HG03378 (cell line): ENCODE measurements at regions not wholly inside any gene's neighbourhood (a gene's known extent, or its start where the extent isn't known, plus 50 kb on each side); places are given as distances from the start of the nearest gene placed in this dataset.
"Not testable (repeated sequence)": the region's sequence is repeated elsewhere in the genome, so short reads cannot be mapped to it uniquely, and the experiment has no call there.

Experiments used
- ATAC-seq: cut with Tn5 transposase; IDR thresholded peaks from one replicate; pipeline ENCODE4 v1.9.1; 2021; ENCODE audit warnings: mild to moderate bottlenecking, moderate library complexity; ENCODE audit not compliant: unreplicated experiment

DNA sequence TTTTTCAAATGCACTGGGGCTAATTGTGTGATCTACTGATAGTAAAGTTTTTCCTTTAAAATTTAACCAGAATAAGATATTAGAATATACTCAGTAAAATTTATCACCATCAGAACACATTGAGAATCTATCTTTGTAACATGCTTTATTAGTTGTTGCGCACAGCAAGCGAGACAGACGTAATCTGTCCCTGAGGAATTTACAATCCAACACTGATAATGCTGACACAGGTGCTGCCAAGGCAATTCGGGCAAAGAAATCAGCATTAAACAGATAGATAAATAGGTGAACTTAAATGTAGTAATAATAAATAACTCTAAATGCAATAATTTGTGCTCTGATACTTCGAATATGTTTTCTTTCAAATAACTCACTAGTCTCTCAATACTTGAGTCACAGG lies 607.2 kb downstream of the HTR1B start:
- ATAC-seq, result no peak

DNA sequence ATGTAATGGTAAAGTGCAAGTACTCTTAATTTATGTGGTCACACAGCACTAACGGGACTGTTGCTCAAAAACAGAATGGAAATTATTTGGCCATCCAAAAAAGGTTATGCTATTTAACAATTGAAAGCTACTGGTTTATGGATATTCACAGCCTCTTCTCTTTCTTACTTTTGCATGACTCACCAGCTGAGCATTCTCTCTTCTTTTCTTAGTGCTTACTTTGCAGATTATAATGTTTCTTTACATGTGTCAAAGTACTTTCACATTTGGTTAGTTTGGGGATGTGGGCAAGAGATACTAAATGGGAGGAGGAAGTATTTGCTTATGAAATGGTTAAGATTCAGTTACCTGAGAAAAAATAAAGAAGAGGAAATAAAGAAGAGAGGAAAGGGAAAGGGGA lies 610.5 kb downstream of the HTR1B start:
- no peak for ATAC-seq

- not testable (repeated sequence) for ATAC-seq
Observed at GRCh38 chr6:76849274-76849970, 613.9 kb downstream of the HTR1B start.

DNA sequence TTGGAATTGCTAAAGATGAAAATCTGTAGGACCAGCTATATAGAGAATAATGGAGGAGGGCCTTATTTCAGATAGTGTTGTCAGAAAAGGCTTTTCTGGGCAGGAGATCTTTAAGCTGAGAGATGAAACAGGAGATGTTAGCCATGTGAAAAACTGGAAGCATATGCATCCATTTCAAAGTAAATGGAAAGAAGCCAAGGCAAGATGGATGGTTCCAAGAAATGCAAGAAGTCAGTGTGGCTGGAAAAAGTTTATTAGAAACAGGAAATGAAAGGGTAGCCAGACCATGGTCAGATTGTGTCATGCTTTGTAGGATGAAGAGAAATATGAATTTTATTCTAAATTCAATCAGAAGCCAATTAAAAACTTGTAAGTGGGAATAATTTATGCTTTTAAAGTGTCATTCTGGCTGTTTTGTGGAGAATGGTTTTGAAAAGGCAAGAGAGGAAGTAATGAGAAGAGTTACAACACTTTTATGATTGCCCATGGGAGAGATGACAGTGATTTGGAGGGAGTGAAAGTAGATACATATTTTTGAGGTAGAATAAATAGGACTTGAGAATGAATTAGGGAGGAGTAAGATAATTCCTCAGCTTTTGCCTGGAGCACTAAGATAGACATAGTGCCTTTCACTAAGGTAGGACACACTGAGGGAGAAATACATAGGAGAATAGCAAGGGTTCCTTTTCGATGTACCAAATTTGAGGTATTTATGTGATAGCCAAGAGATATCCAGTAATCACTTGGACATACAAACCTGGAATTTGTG lies 620.1 kb downstream of the HTR1B start:
- no peak for ATAC-seq

DNA sequence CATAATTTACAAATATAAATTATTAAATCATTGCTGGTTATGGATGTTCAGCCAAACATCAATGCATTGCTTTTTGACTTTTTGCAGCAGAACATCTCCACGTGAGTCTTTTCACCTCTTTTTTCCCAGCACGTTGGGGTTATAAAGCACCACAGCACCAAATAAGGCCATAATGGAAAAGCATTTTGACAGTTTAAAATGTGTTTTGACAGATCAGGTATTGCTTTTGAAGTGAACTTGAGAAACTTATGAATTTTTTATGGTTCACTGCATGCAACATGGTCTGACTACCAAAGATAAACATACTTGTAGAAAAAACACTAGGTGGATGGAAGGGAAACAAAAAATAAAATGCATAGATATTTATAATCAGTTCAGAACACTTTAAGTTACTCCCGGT lies 622.4 kb downstream of the HTR1B start:
- ATAC-seq, result no peak

- ATAC-seq, result no peak
Observed at GRCh38 chr6:76840041-76840745, 623.1 kb downstream of the HTR1B start.

- ATAC-seq, result no peak
Observed at GRCh38 chr6:76839505-76839904, 623.8 kb downstream of the HTR1B start.

GRCh38 chr6:76837564-76837963 lies 625.7 kb downstream of the HTR1B start:
- ATAC-seq, result no peak

- no peak for ATAC-seq
Observed at GRCh38 chr6:76835695-76836094, 627.6 kb downstream of the HTR1B start.

GRCh38 chr6:76835293-76835692 lies 628.0 kb downstream of the HTR1B start:
- no peak for ATAC-seq

- no peak for ATAC-seq
Observed at GRCh38 chr6:76834399-76834798, 628.9 kb downstream of the HTR1B start.

DNA sequence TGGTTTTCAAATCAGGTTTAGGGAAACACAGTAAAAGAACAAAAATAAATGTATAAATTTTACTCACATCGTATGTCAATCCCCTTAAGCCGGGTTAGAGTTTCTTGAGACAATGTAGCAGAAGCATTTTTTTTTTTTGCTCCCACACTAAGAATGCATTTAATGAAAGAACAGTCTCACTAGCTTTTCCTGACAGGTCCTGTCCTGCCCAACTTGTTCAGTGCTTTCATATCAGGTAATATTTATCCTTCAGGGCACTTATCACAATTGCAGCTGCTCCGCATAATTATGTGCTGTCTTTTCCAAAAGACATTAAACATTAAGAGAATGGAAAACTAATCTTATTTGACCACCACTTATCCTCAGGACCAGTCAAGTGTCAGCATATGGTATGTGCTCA lies 632.0 kb downstream of the HTR1B start:
- ATAC-seq, result no peak

DNA sequence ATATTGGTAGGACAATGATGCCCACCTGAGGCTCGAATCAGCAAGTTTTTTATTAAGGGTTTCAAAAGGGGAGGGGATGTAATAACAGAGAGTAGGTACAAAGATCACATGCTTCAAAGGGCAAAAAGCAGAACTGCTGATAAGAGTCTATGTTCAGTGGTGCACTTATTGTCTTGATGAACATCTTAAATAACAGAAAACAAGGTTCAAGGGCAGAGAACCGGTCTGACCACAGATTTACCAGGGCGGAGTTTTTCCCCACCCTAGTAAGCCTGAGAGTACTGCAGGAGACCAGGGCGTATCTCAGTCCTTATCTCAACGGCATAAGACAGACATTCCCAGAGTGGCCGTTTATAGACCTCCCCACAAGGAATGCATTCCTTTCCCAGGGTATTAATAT lies 639.7 kb downstream of the HTR1B start:
- not testable (repeated sequence) for ATAC-seq

- ATAC-seq, result no peak
Observed at GRCh38 chr6:76818451-76818850, 644.8 kb downstream of the HTR1B start.

DNA sequence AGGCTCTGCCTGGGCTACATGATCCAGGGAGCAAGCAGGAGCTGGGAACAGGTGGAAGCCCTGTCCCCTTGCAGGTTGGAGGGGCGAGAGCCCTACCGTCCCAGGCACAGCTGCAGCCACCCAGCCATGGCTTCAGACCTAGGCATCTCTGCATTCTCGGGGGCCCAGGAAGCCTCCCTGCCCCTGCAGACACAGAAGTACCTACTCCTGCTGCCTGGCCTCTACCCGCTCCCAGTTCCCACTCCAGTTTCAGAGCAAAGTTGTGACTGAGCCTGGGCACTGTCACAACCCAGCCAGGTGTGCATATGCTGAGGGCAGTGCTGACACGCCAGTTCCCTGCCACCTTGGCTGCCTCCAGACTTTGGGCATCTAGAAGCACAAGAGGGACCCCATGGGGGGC lies 645.9 kb downstream of the HTR1B start:
- ATAC-seq, result no peak

DNA sequence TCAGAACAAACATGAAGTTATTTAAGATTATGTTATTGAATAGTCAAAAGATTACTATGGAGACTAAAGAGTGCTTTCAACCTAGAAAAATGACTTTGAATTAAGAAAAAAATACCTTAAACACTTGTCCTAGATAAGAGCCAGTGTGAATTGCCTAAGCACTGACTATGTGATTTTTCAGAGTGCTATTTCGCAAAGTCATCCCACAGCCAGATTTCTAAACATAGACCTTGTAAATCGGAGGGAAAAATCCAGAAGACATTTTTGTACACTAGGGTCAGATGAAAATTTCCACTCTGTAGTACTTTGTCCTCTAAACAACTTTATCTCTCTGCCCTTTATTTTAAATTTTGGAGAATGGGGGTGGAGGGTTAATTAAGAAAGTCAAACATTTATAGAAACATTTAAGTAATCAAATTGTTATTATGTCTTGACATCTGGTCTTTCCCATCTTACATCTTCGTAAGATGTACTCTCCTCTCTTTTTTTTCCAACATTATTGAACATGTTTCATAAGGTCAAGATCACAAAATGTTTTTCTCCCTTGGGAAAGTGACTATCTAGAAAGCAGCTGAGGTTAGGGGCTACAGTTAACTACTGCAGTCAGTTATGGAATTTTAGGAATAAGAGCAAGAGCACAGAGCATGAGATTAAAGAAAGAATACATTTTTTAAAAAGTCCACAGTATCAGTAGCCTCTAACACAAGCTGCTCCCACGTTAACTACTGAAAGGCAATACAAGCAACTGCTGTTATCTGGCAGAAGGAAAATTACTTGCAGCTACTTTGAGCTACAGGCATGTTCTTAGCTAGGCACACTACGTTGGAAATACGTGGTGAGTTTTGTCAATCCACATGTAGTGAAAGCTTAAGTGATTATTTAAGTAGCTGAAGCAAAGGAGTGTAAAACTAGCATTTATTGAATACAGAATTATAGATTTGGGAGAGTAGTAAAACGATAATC lies 648.5 kb downstream of the HTR1B start:
- ATAC-seq, result no peak

DNA sequence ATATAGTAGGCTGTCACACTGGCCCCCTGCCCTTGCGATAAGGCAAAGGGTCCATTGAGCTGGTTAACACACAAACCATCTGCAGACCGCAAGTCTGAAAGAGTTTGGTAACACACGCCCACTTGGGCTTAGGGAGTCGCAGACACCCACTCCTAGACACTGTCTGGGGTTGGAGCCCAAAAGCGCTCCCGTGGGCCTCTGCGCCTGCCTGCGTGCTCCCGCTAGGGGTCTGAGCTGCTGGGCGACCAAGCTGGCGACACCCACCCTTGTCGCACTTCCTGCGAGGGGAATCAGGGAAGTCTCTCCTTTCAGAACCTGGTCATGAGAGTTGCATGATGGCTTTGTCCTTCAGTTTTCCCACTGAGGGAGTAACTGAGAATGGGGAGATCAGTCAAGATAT lies 653.0 kb downstream of the HTR1B start:
- no peak for ATAC-seq

- no peak for ATAC-seq
Observed at GRCh38 chr6:76803038-76803580, 660.2 kb downstream of the HTR1B start.

- ATAC-seq, result no peak
Observed at GRCh38 chr6:76792394-76792793, 670.9 kb downstream of the HTR1B start.

- no peak for ATAC-seq
Observed at GRCh38 chr6:76790881-76791280, 672.4 kb downstream of the HTR1B start.
